ENCODE measurements at regions not wholly inside any gene's neighbourhood (a gene's known extent, or its start where the extent isn't known, plus 50 kb on each side); places are given as distances from the start of the nearest gene placed in this dataset.

DNA sequence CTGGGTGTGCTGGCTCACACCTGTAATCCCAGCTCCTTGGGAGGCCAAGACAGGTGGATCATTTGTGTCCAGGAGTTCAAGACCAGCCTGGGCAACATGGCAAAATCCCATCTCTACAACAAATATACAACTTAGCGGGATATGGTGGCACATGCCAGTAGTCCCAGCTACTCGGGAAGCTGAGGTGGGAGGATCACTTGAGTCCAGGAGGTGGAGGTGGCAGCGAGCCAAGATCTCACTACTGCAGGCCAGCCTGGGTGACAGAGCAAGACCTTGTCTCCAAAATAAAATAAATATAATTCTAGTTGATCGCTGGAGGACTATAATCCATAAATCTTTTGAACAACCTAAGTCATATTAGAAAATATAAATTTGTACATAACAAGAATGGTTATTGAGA lies 1061.5 kb upstream of the PCDH9 start:
- TF ChIP-seq, protein P1, sequence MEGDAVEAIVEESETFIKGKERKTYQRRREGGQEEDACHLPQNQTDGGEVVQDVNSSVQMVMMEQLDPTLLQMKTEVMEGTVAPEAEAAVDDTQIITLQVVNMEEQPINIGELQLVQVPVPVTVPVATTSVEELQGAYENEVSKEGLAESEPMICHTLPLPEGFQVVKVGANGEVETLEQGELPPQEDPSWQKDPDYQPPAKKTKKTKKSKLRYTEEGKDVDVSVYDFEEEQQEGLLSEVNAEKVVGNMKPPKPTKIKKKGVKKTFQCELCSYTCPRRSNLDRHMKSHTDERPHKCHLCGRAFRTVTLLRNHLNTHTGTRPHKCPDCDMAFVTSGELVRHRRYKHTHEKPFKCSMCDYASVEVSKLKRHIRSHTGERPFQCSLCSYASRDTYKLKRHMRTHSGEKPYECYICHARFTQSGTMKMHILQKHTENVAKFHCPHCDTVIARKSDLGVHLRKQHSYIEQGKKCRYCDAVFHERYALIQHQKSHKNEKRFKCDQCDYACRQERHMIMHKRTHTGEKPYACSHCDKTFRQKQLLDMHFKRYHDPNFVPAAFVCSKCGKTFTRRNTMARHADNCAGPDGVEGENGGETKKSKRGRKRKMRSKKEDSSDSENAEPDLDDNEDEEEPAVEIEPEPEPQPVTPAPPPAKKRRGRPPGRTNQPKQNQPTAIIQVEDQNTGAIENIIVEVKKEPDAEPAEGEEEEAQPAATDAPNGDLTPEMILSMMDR (conservative IDR thresholded peaks at IDR 0.05; ENCODE audit: low read depth, low read length) = no peak
- TF ChIP-seq EZH2 (IDR thresholded peaks at IDR 0.05; ENCODE audit: borderline replicate concordance, low read depth, low read length, poor library complexity, severe bottlenecking) = no peak

Data from A673 (cell line).